Fibroblast of upper back skin (primary cell): ENCODE measurements at regions not wholly inside any gene's neighbourhood (a gene's known extent, or its start where the extent isn't known, plus 50 kb on each side); places are given as distances from the start of the nearest gene placed in this dataset.
"Not testable (repeated sequence)": the region's sequence is repeated elsewhere in the genome, so short reads cannot be mapped to it uniquely, and the experiment has no call there.

Source experiments
- DNase-seq: peaks from one replicate; pipeline ENCODE4 v3.0.0-alpha.2; 2013

DNA sequence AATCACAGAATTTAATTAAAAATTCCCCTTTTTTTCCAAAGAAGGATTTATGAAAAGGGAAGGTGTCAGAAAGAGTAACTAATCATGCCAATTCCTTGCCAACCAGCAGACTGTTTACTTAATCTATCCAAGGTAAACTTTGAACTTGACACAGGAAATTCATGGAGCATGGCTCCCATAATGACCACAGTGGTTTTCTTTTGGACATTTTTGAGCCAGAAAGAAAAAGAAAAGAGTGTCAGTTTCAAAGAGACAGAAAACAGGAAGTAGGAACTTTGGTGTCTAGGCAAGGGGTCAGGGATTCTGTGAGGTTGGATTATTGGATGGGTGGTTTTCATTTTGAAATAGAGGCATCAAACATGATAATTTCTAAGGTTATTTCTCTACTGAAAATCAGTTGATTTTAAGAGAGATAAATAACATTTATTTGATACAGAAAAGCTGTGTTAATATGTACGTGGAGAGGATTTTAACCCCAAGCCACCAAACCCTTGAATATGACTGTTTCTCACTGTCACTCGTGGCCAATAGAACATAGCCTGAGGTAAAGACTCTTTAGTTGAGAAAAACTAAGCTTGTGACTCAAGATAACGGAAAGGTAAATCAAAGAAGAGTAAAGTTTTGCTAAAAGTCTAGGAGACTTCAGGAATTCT is 196.1 kb downstream of the TTC6 start:
- no peak for DNase-seq

DNA sequence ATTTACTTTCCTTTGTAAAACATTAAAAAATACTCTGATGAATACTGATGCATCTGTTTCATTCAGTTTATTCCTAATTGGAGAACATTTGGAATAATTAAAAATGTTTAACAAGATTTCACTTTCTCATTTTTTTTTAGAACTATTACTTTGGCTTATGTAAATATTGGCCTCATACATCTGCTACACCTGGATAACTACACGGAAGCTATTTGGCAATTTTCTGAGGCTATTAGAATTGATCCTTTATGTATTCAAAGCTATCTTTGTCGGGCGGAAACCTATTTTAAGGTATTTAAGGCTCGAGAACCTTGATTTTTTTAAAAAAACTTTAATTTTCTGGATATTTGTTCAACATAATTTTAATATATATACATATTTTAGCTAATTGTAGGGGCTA is 196.7 kb downstream of the TTC6 start:
- DNase-seq: no peak

DNA sequence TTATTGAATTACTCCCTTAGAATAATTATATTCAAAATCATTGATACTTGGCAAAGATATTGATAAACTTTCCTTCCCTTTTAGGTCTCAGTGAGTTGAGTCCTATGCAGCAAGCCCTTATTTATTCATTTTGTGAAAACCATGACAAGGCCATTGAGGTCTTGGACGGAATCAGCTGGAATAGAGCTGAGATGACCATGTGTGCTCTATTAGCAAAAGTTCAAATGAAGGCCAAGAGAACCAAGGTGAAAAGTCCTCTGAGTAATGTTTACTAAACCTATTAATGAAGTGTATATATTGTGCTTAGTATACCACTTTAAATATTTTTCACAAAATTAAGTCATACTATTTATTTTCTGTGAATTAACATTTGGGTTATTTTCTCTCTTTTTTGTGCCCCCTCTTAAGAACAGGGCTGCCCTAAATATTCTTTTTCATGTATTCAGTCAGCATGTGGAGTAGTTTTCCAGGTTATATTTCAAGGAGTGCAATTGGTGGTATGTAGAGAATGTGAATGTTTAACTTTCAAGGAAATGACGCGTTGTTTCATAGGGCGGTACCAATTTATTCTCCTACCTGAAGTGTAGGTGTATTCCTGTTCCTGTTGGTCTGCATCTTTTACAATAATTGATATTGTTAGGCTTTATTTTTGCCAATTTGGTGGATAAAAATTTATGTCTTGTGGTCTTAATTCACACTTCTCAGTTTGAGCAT is 201.4 kb downstream of the TTC6 start:
- no peak for DNase-seq

DNA sequence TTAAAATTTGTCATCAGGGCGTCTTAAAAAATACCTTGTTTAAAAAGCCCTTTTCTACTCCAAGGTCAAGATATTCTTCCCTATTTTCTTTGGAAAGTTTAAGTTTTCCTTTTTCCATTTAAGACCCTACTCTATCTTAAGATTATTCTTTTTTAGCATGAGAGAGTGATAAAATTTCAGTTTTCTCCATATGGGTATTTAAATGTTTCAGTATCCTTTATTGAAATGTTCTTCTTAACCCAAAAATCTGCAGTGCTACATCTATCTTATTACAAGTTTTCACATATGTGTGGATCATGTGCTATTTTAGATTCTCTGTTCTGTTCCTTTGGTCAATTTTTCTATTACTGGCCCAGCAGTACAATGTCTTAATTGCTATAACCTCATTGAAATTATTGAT is 202.2 kb downstream of the TTC6 start:
- DNase-seq: no peak

DNA sequence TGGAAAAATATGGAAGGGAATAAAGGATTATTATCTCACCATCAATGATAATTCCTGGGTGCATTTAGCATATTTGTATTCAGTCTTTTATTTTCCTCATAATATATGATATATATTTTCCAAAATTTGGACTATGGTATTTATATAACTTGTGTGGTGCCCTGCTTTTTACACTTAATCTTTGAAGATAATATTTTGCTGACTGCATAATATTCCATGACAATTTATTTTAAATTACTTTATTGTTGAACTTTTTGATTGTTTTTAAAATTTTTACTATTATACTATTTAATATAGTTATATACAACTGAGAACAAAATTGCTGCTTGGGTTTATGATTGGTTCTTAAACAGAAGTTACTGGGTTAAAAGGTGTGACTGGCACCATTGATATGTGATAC is 212.3 kb downstream of the TTC6 start:
- no peak for DNase-seq

DNA sequence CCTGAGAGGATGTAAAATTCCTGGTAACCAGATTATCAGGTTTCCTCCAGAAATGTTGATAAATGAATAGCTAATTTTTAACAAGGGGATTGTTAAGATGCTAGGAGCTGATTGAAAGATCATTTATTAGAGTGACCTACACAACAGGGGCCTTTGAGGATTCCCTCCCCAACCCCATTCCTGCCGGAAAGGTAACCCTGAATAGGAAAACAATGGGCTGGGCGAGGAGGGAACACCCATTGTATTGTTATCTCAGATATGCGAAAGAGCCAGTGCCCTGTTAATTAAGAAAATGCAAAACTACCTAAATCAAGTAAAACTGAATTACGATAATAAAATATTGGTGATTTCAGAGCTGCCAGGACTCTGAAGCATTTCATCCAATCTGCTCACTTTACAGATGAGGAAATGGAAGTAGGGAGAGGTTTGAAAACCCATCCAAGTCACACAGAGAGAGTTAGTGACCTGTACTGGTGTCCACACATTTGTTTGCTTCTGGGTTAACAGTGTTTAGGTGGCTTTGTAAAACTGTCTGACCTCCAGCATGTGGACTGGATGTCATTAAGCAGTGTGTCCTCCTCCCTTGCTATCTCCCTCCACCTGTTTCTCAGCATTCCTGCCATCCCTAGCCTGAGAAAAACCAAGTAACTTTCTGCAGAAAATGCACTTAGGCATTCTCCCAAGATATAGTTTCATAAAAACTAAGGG is 214.8 kb downstream of the TTC6 start:
- no peak for DNase-seq

DNA sequence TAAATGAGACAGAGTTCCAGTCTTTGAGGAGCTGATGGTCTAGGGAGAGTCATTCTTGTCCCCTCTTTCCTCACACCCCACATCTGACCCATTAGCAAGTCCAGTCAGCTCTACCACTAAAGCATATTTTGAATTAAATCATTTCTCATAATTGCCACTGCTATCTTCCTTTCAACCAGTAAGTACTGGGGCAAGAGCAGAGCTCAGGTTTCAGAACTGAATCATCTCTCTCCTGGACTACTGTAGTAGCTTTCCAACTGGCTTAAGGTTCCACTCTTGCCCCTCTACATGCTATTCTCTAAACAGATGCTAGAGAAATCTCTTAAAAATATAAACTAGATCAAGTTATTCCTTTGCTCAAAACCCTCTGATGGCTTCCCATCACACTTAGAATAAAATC is 218.3 kb downstream of the TTC6 start:
- DNase-seq: no peak

DNA sequence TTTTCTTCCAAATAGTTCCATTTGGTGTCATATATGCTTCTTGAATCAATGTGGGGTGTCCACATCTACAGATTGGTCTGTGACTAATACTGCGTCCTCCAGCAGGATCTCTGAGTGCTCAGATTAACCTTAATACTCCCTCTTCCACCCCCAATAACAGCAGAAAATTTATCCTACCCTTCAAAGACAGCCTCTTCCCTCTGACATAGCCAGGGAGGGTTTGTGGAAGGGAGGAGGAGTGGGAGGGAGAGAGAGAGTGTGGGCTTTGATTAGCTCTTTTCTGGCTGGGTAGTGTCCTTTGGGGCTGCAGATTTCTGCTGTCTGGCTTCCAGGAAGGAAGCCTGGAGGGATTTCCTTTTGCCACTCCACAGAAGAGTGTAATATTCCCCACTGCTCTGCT is 220.7 kb downstream of the TTC6 start:
- DNase-seq: no peak

DNA sequence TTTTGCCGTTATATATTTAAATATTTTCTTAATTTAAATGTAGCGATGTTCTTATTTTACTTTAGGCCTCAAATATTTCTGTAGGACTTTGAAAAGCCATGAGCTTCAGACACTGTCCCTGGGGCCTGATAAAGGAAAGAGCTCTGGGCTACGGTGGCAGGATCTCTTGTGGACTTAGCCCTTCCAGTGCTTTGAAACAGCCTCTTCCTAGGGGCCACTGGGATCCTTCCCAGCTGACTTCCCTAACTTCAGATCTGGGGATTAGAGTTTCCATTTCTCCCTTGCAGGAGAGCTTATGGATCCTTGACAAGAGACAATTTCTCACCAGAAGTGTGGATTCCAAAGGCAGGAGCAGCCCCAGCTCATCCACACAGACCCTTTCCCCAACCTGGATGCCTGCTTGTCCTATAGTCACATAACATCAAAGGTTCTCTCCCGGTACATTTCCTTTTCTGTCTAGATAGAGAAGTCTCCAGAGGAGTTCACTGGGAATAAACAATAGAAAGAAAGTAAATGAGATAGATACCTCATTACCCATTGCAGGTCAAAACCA is 221.4 kb downstream of the TTC6 start:
- no peak for DNase-seq

DNA sequence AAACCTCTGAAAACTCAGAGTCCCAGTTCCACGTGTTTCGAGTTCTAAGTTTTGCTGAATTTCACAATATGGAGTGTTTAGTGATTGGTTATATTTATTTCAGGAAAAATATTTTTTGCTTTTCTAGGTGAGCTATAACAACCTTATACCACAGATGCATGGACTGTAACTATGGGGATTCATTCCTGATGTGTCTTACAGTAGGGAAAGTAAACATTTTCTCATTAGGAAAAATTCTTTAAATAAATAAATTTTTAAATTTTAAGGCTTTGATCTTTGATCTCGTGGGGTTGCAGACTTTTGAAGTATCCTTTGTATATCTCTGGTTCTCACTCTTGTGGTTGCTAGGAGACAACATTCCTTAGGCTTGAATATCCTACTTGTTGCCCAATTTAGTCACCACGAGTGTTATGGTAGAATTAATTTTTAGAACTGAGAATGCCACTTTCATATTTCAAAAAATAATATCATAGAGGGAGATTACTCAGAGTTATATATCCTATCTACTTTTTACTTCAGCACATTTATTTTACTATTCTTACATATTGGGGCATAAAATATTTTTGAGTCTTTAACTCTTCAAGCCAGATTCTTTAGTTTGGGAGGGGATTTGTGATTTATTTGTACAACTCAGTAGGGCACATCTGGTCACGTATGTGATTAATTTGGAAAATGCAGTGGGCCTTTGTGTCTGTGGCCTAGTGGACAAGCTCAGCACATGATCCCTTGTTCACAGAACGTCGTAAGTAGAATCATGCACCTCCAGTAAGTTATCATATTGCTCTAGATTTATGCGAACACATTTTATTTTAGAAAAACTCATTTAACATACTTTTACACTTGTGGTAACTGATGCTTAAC is 224.0 kb downstream of the TTC6 start:
- peak; percentile 54 for DNase-seq

DNA sequence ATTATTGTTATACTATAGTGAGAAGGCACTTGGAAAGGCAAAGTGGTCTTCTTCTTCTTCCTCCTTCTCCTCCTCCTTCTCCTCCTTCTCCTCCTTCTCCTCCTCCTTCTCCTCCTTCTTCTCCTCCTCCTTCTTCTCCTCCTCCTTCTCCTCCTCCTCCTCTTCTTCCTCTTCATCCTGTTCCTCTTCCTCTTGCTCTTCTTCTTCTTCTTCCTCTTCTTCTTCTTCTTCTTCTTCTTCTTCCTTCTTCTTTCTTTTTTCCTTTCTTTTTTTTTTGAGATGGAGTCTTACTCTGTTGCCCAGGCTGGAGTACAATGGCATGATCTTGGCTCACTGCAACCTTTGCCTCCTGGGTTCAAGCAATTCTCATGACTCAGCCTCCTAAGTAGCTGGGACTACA is 225.4 kb downstream of the TTC6 start:
- not testable (repeated sequence) for DNase-seq

DNA sequence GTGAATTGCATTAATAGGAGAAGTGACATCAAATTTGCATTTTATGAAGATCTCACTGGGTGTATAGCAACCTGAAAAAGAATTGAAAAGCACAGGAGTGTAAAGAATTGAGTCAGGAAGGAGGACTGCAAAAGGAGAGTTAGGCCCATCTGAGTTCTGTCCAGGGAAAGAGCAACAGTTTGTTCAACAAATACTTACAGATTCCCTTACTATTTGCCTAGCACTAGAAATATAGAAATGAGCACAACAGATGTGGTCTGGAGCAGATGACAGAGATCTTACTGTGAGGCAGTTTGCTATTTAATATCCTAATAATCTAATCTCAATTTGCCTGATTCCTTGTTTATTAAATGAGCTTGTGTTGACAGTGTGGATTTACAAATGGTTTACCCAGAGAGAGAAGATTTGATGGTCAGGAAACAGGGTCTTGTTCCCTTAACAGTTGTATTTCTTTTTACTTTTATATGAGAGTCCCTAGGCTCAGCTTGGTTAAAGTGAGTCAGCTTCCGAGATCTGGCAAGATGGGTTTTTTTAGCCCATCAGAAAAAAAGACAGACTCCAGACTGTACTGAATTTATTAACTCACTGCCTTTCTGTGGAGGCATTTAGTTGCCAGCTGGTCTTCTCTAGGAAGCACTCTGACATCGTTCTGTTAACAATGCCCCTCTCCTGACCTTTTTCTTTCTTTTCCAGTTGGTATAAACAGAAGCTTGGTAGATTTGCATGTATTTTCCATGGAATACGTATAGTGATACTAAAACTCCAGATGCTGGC is 229.7 kb downstream of the TTC6 start:
- DNase-seq: peak; percentile 3

DNA sequence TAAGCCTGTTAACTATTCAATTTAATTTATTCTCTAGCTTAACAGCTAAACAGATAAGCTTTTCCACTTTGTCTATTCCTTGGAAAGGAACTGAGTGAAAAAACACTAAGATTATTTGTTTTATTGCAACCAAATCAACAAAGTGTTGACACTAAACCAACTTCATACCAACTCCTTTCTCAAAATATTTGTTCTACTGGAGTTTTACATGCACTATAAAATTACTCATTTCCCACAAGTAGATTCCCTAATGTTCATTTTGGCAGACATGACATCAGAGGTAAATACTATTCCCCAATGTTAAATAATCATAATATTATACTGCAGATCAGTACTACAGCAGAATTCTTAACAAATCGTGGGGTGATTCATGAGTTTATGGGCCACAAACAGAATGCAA is 231.4 kb downstream of the TTC6 start:
- DNase-seq: no peak

DNA sequence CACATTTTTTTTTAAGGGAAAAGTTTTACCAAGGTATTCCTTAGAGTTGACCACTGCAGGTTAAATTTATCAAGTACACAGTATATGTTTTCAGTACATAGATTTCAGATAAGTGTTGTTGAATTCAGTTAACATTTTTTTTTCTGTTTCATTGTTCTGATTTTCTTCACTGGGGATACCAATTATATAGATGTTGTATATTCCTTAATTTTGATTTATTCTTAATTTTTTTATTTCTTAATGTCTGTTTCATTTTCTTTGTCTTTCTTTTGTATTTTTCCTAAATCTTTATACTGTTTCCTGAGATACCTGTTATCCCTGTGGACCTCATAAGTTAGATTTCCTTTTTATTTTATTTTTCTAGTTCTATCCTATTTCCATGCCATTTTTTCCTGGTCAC is 234.8 kb downstream of the TTC6 start:
- DNase-seq: no peak

DNA sequence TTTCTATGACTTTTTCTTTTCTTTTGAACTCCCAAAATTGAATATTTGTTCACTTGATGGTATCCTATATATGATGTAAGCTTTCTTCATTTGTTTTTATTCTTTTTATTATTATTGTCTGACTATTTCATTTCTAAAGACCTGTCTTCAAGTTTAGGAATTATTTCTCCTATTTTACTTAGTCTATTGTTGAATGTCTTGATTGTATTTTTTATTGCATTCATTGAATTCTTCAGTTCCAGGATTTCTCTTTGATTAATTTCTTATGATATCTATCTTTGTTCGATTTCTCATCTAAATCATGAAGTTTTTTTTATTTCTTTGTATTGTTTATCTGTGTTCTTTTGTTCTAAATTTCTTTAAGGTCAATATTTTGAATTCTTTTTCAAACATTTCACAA is 238.8 kb downstream of the TTC6 start:
- DNase-seq: no peak

DNA sequence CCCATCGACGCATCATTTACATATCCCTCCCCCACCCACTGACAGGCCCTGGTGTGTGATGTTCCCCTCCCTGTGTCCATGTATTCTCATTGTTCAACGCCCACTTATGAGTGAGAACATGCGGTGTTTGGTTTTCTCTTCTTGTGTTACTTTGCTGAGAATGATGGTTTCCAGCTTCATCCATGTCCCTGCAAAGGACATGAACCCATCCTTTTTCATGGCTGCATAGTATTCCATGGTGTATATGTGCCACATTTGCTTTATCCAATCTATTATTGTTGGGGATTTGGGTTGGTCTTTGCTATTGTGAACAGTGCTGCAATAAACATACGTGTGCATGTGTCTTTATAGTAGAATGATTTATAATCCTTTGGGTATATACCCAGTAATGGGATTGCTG is 243.3 kb downstream of the TTC6 start:
- DNase-seq: not testable (repeated sequence)

DNA sequence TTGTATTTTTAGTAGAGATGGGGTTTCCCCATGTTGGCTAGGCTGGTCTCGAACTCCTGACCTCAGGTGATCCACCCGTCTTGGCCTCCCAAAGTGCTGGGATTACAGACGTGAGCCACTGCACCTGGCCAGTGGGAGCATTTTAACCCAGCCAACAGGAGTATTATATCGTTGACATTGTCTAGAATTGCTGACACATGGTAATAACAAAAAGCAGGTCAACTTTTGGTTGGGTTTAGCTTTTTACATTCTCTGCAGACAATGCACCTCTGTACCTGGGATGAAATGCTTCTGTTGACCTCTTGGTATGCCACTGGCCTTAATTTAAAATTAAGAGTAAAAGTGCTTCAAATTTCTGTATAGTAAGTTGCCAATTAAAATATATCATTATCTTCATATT is 245.6 kb downstream of the TTC6 start:
- not testable (repeated sequence) for DNase-seq

DNA sequence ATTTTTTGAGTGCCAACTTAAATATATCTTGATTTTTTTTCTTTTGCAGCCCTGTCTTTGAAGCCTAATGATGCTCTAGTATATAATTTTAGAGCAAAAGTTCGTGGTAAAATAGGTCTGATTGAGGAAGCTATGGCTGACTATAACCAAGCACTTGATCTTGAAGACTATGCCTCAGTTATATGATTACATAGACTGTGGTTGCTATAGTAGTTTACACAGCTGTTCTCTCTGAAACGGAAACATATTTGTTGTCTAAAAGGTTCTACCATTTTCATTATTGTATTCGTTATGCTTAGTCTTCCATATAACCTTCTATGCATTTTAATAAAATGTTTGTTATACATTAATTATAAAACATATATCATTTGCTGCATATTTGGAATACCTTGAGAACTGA is 246.7 kb downstream of the TTC6 start:
- no peak for DNase-seq

DNA sequence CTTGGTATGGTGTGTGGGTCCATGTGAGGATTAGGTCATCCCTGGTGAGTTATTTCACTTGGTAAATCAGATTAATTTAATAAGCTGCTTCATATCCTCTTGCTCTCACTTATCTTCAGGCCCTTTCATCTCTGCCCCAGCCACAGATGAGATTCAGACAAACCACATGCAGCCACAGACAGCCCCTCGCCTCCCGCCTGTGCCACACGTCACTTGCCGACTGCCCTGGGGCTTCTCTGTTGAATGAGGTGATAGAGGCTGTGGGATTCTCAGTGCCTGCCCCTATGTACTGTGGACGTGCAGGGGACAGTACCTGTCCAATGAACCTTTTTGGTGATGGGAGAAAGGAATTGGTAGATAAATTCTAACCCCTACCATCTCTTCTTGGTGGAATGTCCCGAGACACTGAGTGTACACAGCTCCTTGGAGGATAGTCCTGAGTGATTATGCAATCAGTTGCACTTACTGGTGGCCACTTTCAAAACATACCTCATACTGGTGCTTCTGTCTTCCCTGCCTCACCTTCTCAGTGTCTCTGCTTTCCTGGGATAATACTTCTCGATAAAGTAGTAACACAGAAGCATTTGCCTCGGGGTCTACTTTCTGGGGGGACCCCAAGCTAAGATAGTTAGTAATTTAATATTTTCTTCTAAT is 248.7 kb downstream of the TTC6 start:
- DNase-seq: no peak

DNA sequence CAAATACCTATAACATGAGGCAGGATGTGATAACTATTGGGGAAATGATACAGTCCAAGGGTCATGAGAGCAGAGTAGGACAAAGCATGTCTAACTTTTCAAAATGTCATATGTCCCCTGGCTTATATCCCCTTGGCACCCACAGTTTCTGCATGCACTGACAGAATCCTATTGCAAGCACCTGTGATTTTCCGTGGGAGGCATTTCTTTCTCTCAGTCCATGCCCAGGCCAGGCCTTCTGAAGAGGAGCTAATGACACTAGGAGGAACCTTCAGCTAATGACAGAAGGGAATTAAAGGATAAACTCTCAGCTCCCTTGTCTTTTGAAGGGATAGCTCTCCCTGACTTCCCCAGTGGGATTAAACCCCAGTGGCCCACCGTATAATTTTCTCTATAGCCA is 249.2 kb downstream of the TTC6 start:
- no peak for DNase-seq

DNA sequence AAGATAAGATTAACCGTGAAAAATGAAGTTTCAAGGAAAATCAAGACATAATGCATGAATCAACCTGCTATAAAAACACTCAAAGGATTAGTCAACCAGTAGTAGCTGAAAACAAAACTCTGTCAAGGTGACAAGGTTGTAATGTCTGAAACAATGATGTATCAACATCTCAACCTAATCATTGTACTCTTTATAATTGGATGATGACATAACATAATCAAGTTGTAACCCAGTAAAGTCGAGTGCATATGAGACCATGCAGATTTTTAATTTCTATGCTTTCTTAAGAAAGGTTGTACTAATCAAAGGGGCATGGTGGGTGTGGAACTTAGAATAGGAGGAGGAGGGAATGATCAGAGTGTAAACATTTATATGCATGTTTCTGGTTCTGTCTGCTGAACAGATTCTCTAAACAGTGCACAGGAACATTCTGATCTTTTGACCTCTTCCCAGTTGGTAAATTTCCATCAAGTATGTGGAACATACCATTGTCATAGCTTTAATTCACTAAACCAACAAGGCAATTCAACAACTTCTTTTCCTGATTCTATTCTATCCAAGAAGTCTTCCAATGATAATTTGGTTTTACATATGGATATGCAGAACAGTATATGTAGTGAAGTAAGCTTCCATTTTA is 253.7 kb downstream of the TTC6 start:
- no peak for DNase-seq
